C4-2B (cell line): ENCODE measurements at regions not wholly inside any gene's neighbourhood (a gene's known extent, or its start where the extent isn't known, plus 50 kb on each side); places are given as distances from the start of the nearest gene placed in this dataset.
A peak's percentile ranks its signal among the peaks of the same experiment; 100 is the strongest.

Source experiments
- H3K27ac ChIP-seq: fragments of 450-650 bp; 2 replicates; pipeline ENCODE4 v1.5.1; 2017
- CTCF ChIP-seq: fragments of 450-650 bp; conservative IDR thresholded peaks from 2 replicates; pipeline ENCODE4 v1.5.1; 2017; ENCODE audit warnings: mild to moderate bottlenecking
- ZFX ChIP-seq: fragments of 450-650 bp; IDR thresholded peaks from 2 replicates; pipeline ENCODE4 v1.6.1; 2017

- no peak overlapping the region for H3K27ac ChIP-seq
- TF ChIP-seq ZFX (no peak), CTCF (no peak)
Measured at GRCh38 chr15:66622591-66623022, 56.8 kb upstream of the LCTL start.

GRCh38 chr15:66623801-66624453, 58.1 kb upstream of the LCTL start:
- H3K27ac ChIP-seq, result no peak overlapping the region
- no peak for TF ChIP-seq CTCF
- TF ChIP-seq ZFX, result no peak

- no peak overlapping the region for H3K27ac ChIP-seq
- no peak for TF ChIP-seq ZFX
Measured at GRCh38 chr15:66625531-66625930, 59.7 kb upstream of the LCTL start.

GRCh38 chr15:66625974-66626373, 60.2 kb upstream of the LCTL start:
- TF ChIP-seq CTCF (no peak), ZFX (no peak)
- no peak overlapping the region for H3K27ac ChIP-seq

GRCh38 chr15:66628976-66629723, 63.4 kb upstream of the LCTL start:
- TF ChIP-seq ZFX (no peak), CTCF (no peak)
- H3K27ac ChIP-seq, result no peak overlapping the region; the same call in 1 of the 2 replicates

GRCh38 chr15:66629817-66630576, 64.2 kb upstream of the LCTL start:
- TF ChIP-seq ZFX (no peak), CTCF (no peak)
- peak overlapping the region; percentile 6; the same call in 1 of the 2 replicates for H3K27ac ChIP-seq

DNA sequence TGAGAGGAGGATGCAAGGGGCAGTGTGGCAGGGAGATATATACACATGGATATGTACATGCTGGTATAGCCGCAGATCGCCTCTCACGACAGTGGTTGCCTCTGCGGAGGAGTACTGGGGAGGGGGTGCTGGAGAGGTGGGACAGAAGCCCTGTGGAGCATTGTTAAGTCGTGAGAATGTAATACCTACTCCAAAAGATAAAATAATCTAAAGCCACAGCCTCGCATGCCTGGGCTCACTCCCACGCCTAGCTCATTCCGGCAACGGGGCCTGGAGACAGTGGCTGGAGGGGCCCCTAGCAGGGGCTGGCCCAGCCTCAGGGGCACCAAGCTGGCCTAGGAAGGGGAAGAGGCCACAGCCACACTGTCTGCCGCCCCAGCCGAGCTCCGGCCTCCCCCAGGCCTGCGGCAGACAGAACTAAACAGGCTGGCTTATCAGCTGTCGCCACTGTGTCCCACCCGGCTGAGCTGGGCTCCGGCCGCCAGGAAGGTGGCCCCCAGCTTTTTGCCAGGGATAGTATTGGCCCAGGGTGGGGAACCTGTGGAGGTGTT, 65.1 kb upstream of the LCTL start:
- TF ChIP-seq ZFX (no peak), CTCF (no peak)
- no peak overlapping the region; the same call in 1 of the 2 replicates for H3K27ac ChIP-seq
